WTC11 (cell line): ENCODE measurements at regions not wholly inside any gene's neighbourhood (a gene's known extent, or its start where the extent isn't known, plus 50 kb on each side); places are given as distances from the start of the nearest gene placed in this dataset.

ENCODE experiments used
- CBFB ChIP-seq: sonication (generic); formaldehyde crosslinking; IDR thresholded peaks from 2 replicates; pipeline ENCODE4 v1.8.1; 2022; ENCODE audit warnings: mild to moderate bottlenecking, low read depth, missing genetic modification reagents
- CREM ChIP-seq: sonication (generic); formaldehyde crosslinking; IDR thresholded peaks from 2 replicates; pipeline ENCODE4 v1.8.1; 2022; ENCODE audit warnings: mild to moderate bottlenecking, missing genetic modification reagents, moderate library complexity
- CTCF ChIP-seq: fragments of 200-600 bp; IDR thresholded peaks from 2 replicates; pipeline ENCODE4 v1.8.0; 2022; ENCODE audit warnings: antibody characterized with exemption
- ZNF416 ChIP-seq: fragments of 250-450 bp; sonication (Bioruptor Pico); IDR thresholded peaks from 2 replicates; pipeline ENCODE4 v1.9.0; 2021; ENCODE audit warnings: mild to moderate bottlenecking, inconsistent platforms
- ZNF425 ChIP-seq: fragments of 250-450 bp; sonication (Bioruptor Pico); conservative IDR thresholded peaks from 2 replicates; pipeline ENCODE4 v1.9.0; 2021; ENCODE audit warnings: mild to moderate bottlenecking

DNA sequence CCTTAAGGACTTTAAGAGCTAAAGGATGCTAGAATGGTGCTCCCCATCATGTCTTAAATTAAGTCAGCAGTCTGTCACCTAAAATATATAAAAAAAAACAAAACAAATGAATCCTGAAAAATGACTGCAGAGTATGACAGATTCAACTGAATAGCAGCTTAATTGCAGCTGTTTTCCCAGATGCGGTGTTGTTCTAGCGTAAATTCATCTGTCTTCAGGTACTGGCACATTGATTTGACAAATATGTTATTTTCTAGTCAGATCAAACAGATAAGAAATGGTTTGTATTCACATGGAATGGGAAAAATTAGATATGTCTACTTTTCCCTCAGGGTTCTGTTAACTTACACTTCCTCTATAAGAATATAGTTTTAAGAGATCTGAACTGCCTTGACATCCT lies 211.7 kb downstream of the NAF1 start:
- TF ChIP-seq CTCF (no peak), ZNF416 (CRISPR knock-in tag) (no peak), CREM (CRISPR knock-in tag) (no peak), CBFB (CRISPR knock-in tag) (no peak), ZNF425 (CRISPR knock-in tag) (no peak)
